GM03348 (cell line): ENCODE measurements at regions not wholly inside any gene's neighbourhood (a gene's known extent, or its start where the extent isn't known, plus 50 kb on each side); places are given as distances from the start of the nearest gene placed in this dataset.

Experiments used
- DNase-seq: peaks from one replicate; pipeline ENCODE4 v3.0.0; 2012; ENCODE audit warnings: low spot score

GRCh38 chr2:67625178-67625577 lies 228.0 kb downstream of the ETAA1 start:
- peak; percentile 20 for DNase-seq

- DNase-seq = peak; percentile 49
Observed at GRCh38 chr2:67625690-67626475, 228.8 kb downstream of the ETAA1 start.

- DNase-seq = peak; percentile 57
Observed at GRCh38 chr2:67626656-67627055, 229.5 kb downstream of the ETAA1 start.

- no peak for DNase-seq
Observed at GRCh38 chr2:67627456-67628207, 230.5 kb downstream of the ETAA1 start.

GRCh38 chr2:67628892-67629291 lies 231.8 kb downstream of the ETAA1 start:
- DNase-seq = no peak

- no peak for DNase-seq
Observed at GRCh38 chr2:67631483-67631882, 234.3 kb downstream of the ETAA1 start.

- no peak for DNase-seq
Observed at GRCh38 chr2:67633212-67633856, 236.2 kb downstream of the ETAA1 start.

GRCh38 chr2:67638146-67638545 lies 241.0 kb downstream of the ETAA1 start:
- DNase-seq = no peak

GRCh38 chr2:67641312-67642045 lies 244.3 kb downstream of the ETAA1 start:
- DNase-seq = no peak

GRCh38 chr2:67642046-67642382 lies 244.9 kb downstream of the ETAA1 start:
- no peak for DNase-seq

- DNase-seq = no peak
Observed at GRCh38 chr2:67642961-67643360, 245.8 kb downstream of the ETAA1 start.

GRCh38 chr2:67645280-67646138 lies 248.4 kb downstream of the ETAA1 start:
- DNase-seq = no peak

GRCh38 chr2:67646714-67647333 lies 249.7 kb downstream of the ETAA1 start:
- DNase-seq = no peak

- DNase-seq = peak; percentile 26
Observed at GRCh38 chr2:67649331-67650261, 252.5 kb downstream of the ETAA1 start.

GRCh38 chr2:67650291-67651133 lies 253.4 kb downstream of the ETAA1 start:
- DNase-seq = peak; percentile 82

GRCh38 chr2:67651565-67651964 lies 254.4 kb downstream of the ETAA1 start:
- DNase-seq = no peak

GRCh38 chr2:67652679-67653078 lies 255.5 kb downstream of the ETAA1 start:
- no peak for DNase-seq

- DNase-seq = no peak
Observed at GRCh38 chr2:67656875-67657274, 259.7 kb downstream of the ETAA1 start.

- no peak for DNase-seq
Observed at GRCh38 chr2:67658820-67659219, 261.7 kb downstream of the ETAA1 start.
